HL-60 (cell line): ENCODE measurements at regions not wholly inside any gene's neighbourhood (a gene's known extent, or its start where the extent isn't known, plus 50 kb on each side); places are given as distances from the start of the nearest gene placed in this dataset.

ENCODE experiments used
- DNase-seq, 2 experiments: peaks; one replicate each; pipeline ENCODE4 v3.0.0-alpha.2; 2010 to 2020; ENCODE audit warnings: low read depth in 1 of 2, low spot score in 1 of 2
- H3K27ac ChIP-seq: fragments of 250-450 bp; sonication (Bioruptor Pico); replicated peaks from 2 replicates; pipeline ENCODE4 v1.5.1; 2020; ENCODE audit warnings: mild to moderate bottlenecking, moderate library complexity
- H3K27me3 ChIP-seq: fragments of 250-450 bp; sonication (Bioruptor Pico); 2 replicates; pipeline ENCODE4 v1.5.1; 2021; ENCODE audit warnings: mild to moderate bottlenecking, moderate library complexity; ENCODE audit not compliant: insufficient read depth, poor library complexity, severe bottlenecking
- H3K4me3 ChIP-seq: replicated peaks from 2 replicates; pipeline ENCODE4 v1.5.1; 2011; ENCODE audit warnings: mild to moderate bottlenecking, control low read depth, low read length; ENCODE audit not compliant: insufficient read depth
- CTCF ChIP-seq: IDR thresholded peaks from one replicate; pipeline ENCODE4 v1.5.1; 2011; ENCODE audit warnings: low read length, control low read depth, inconsistent platforms; ENCODE audit not compliant: insufficient read depth
- GABPA ChIP-seq: IDR thresholded peaks from 2 replicates; pipeline ENCODE4 v1.6.1; 2012; ENCODE audit warnings: low read depth
- POLR2AphosphoS5 ChIP-seq: IDR thresholded peaks from 2 replicates; pipeline ENCODE4 v1.6.1; 2012; ENCODE audit warnings: low read depth
- REST ChIP-seq: IDR thresholded peaks from 2 replicates; pipeline ENCODE4 v1.6.1; 2012; ENCODE audit warnings: low read depth; ENCODE audit not compliant: insufficient replicate concordance
- SPI1 ChIP-seq: IDR thresholded peaks from 2 replicates; pipeline ENCODE4 v1.6.1; 2012; ENCODE audit warnings: low read depth, mild to moderate bottlenecking, borderline replicate concordance

GRCh38 chr13:40143559-40143958 is 488.1 kb downstream of the COG6 start:
- H3K27me3 ChIP-seq: no peaks in the 10 kb centered on the region
- no peak overlapping the region for H3K27ac ChIP-seq
- no peak overlapping the region for H3K4me3 ChIP-seq
- DNase-seq: no peak
- TF ChIP-seq REST (no peak), SPI1 (no peak), POLR2AphosphoS5 (no peak), GABPA (no peak), CTCF (no peak)

- TF ChIP-seq POLR2AphosphoS5 (no peak), SPI1 (no peak), GABPA (no peak), REST (no peak)
- Histone ChIP-seq H3K4me3 (no peak overlapping the region), H3K27ac (no peak overlapping the region), H3K27me3 (no peaks in the 10 kb centered on the region)
- no peak for DNase-seq
Observed at GRCh38 chr13:40145139-40145538, 489.7 kb downstream of the COG6 start.

GRCh38 chr13:40146063-40146462 is 490.6 kb downstream of the COG6 start:
- no peak for DNase-seq
- TF ChIP-seq REST (no peak), GABPA (no peak), CTCF (no peak), POLR2AphosphoS5 (no peak), SPI1 (no peak)
- Histone ChIP-seq H3K4me3 (no peak overlapping the region), H3K27ac (no peak overlapping the region), H3K27me3 (no peaks in the 10 kb centered on the region)
